GM12875 (cell line): ENCODE measurements at regions not wholly inside any gene's neighbourhood (a gene's known extent, or its start where the extent isn't known, plus 50 kb on each side); places are given as distances from the start of the nearest gene placed in this dataset.

Source experiments
- H3K4me3 ChIP-seq: one replicate; pipeline ENCODE4 v1.5.1; 2011; ENCODE audit warnings: low read depth, low read length, control low read depth
- CTCF ChIP-seq: IDR thresholded peaks from 2 replicates; pipeline ENCODE4 v1.5.1; 2011; ENCODE audit warnings: low read depth, mild to moderate bottlenecking, control low read depth, inconsistent platforms, low read length, moderate library complexity, borderline replicate concordance; ENCODE audit not compliant: insufficient read depth

- no peak for TF ChIP-seq CTCF
- no peak overlapping the region for H3K4me3 ChIP-seq
These were observed 133.4 kb downstream of the RHOU start for GRCh38 chr1:228868731-228869024.

GRCh38 chr1:228869312-228869824, 134.1 kb downstream of the RHOU start:
- TF ChIP-seq CTCF, result no peak
- H3K4me3 ChIP-seq, result no peak overlapping the region

GRCh38 chr1:228870041-228870713, 134.9 kb downstream of the RHOU start:
- TF ChIP-seq CTCF, result no peak
- no peak overlapping the region for H3K4me3 ChIP-seq

GRCh38 chr1:228871314-228872061, 136.2 kb downstream of the RHOU start:
- no peak for TF ChIP-seq CTCF
- H3K4me3 ChIP-seq, result no peak overlapping the region

GRCh38 chr1:228872080-228872479, 136.8 kb downstream of the RHOU start:
- TF ChIP-seq CTCF, result no peak
- no peak overlapping the region for H3K4me3 ChIP-seq

- no peak for TF ChIP-seq CTCF
- H3K4me3 ChIP-seq, result no peak overlapping the region
These were observed 138.4 kb downstream of the RHOU start for GRCh38 chr1:228873709-228874108.

- no peak overlapping the region for H3K4me3 ChIP-seq
- TF ChIP-seq CTCF, result no peak
These were observed 140.5 kb downstream of the RHOU start for GRCh38 chr1:228875741-228876140.
